H1 (cell line): ENCODE measurements at regions not wholly inside any gene's neighbourhood (a gene's known extent, or its start where the extent isn't known, plus 50 kb on each side); places are given as distances from the start of the nearest gene placed in this dataset.

Source experiments
- CTCF ChIA-PET: fragments of 300-600 bp; sonication (Branson Sonifier 250); formaldehyde crosslinking; loops from one replicate; lab custom pipeline; 2021; ENCODE audit not compliant: partially characterized antibody; lab: Charles Lee
- POLR2A ChIA-PET: fragments of 300-600 bp; sonication (Branson Sonifier 250); formaldehyde crosslinking; loops from one replicate; lab custom pipeline; 2021; ENCODE audit warnings: inconsistent platforms; ENCODE audit not compliant: partially characterized antibody; lab: Charles Lee
- DNase-seq, 2 experiments: peaks; one replicate each; pipeline versions ENCODE4 v3.0.0 to v3.0.0-alpha.2; 2010 to 2022; ENCODE audit warnings: low spot score in 2 of 2, low read depth in 1 of 2, mixed read lengths in 1 of 2
- FAIRE-seq: peaks from 2 replicates; lab custom pipeline; 2011; peaks lifted over from hg19 to GRCh38; lab: Jason Lieb, UNC
- H2AFZ ChIP-seq: 2 replicates; pipeline ENCODE4 v1.8.1; 2012; ENCODE audit warnings: low read length, inconsistent platforms
- H2AK5ac ChIP-seq: 2 replicates; pipeline ENCODE4 v1.6.1; 2013; ENCODE audit warnings: low read depth, low read length
- H2BK120ac ChIP-seq: replicated peaks from 2 replicates; pipeline ENCODE3; 2013; ENCODE audit warnings: low read depth, low read length, inconsistent platforms
- H2BK12ac ChIP-seq: 2 replicates; pipeline ENCODE4 v1.6.1; 2013; ENCODE audit warnings: low read depth, low read length
- H2BK15ac ChIP-seq: 2 replicates; pipeline ENCODE4 v1.6.1; 2013; ENCODE audit warnings: low read length
- H2BK20ac ChIP-seq: 2 replicates; pipeline ENCODE4 v1.6.1; 2013; ENCODE audit warnings: low read length
- H2BK5ac ChIP-seq: 2 replicates; pipeline ENCODE4 v1.6.1; 2013; ENCODE audit warnings: low read depth, low read length
- H3K14ac ChIP-seq: 2 replicates; pipeline ENCODE4 v1.6.1; 2013; ENCODE audit warnings: inconsistent platforms; ENCODE audit not compliant: insufficient read length
- H3K18ac ChIP-seq: 2 replicates; pipeline ENCODE4 v1.6.1; 2013; ENCODE audit warnings: low read length; ENCODE audit errors: extremely low read depth
- H3K23ac ChIP-seq: 2 replicates; pipeline ENCODE4 v1.6.1; 2013; ENCODE audit warnings: inconsistent platforms; ENCODE audit not compliant: insufficient read length
- H3K23me2 ChIP-seq: 2 replicates; pipeline ENCODE4 v1.6.1; 2013; ENCODE audit warnings: low read depth, low read length
- H3K27ac ChIP-seq: 2 replicates; pipeline ENCODE4 v1.6.1; 2011; ENCODE audit warnings: low read depth, low read length, inconsistent platforms
- H3K27me3 ChIP-seq, 4 experiments: replicated peaks in 1 of 4; 1 replicate in 1 of 4; 2 replicates in 3 of 4; pipeline versions ENCODE4 v1.6.1 to v1.8.1; 2011 to 2013; ENCODE audit warnings: low read length in 3 of 4, mild to moderate bottlenecking in 3 of 4, inconsistent platforms in 2 of 4, mixed read lengths in 2 of 4, moderate library complexity in 1 of 4; ENCODE audit not compliant: control insufficient read depth in 3 of 4, insufficient read depth in 3 of 4; ENCODE audit errors: extremely low read depth in 1 of 4
- H3K36me3 ChIP-seq, 4 experiments: 2 replicates each; pipeline versions ENCODE4 v1.6.1 to v1.8.1; 2011 to 2013; ENCODE audit warnings: mild to moderate bottlenecking in 4 of 4, low read length in 3 of 4, moderate library complexity in 2 of 4, control low read depth in 1 of 4, inconsistent platforms in 1 of 4; ENCODE audit not compliant: insufficient read depth in 4 of 4, control insufficient read depth in 2 of 4
- H3K4ac ChIP-seq: replicated peaks from 2 replicates; pipeline ENCODE3; 2013; ENCODE audit warnings: low read length, low read depth, mixed read lengths, inconsistent platforms; ENCODE audit not compliant: insufficient read length
- H3K4me1 ChIP-seq, 4 experiments: replicated peaks in 1 of 4; 1 replicate in 1 of 4; 2 replicates in 3 of 4; pipeline versions ENCODE4 v1.6.1 to v1.8.1; 2011 to 2013; ENCODE audit warnings: low read length in 3 of 4, inconsistent platforms in 2 of 4, mixed read lengths in 1 of 4; ENCODE audit not compliant: insufficient read depth in 4 of 4, control insufficient read depth in 3 of 4
- H3K4me2 ChIP-seq, 2 experiments: 2 replicates each; pipeline versions ENCODE4 v1.6.1 to v1.8.1; 2011 to 2013; ENCODE audit warnings: low read depth in 2 of 2, low read length in 2 of 2, control low read depth in 1 of 2, inconsistent platforms in 1 of 2, mild to moderate bottlenecking in 1 of 2; ENCODE audit not compliant: insufficient read depth in 1 of 2
- H3K4me3 ChIP-seq, 4 experiments: fragments of 200-600, 300-600 bp in 1 of 4; sonication (generic), shearing (Covaris generic), sonication (Bioruptor Twin) in 1 of 4; 2 replicates each; pipeline versions ENCODE4 v1.5.1 to v1.8.1; 2011 to 2016; ENCODE audit warnings: low read length in 4 of 4, low read depth in 3 of 4, control low read depth in 2 of 4, inconsistent platforms in 2 of 4, mild to moderate bottlenecking in 2 of 4, mixed read lengths in 1 of 4, moderate library complexity in 1 of 4; ENCODE audit not compliant: insufficient read depth in 2 of 4; ENCODE audit errors: extremely low read depth in 1 of 4
- H3K56ac ChIP-seq: replicated peaks from 2 replicates; pipeline ENCODE3; 2013; ENCODE audit warnings: low read depth, mild to moderate bottlenecking, mixed read lengths, low read length, inconsistent platforms; ENCODE audit not compliant: insufficient read length
- H3K79me1 ChIP-seq: 2 replicates; pipeline ENCODE4 v1.6.1; 2013; ENCODE audit warnings: low read depth, low read length, control low read depth
- H3K79me2 ChIP-seq, 2 experiments: 2 replicates each; pipeline versions ENCODE4 v1.6.1 to v1.8.1; 2012 to 2013; ENCODE audit warnings: low read length in 2 of 2, mild to moderate bottlenecking in 2 of 2, inconsistent platforms in 1 of 2; ENCODE audit not compliant: insufficient read depth in 2 of 2, control insufficient read depth in 1 of 2
- H3K9ac ChIP-seq, 4 experiments: replicated peaks in 1 of 4; 1 replicate in 1 of 4; 2 replicates in 3 of 4; pipeline versions ENCODE4 v1.6.1 to v1.8.1; 2011 to 2013; ENCODE audit warnings: low read depth in 3 of 4, low read length in 3 of 4, control low read depth in 2 of 4, mild to moderate bottlenecking in 2 of 4, moderate library complexity in 2 of 4, inconsistent platforms in 1 of 4; ENCODE audit errors: extremely low read depth in 1 of 4
- H3K9me3 ChIP-seq, 2 experiments: 2 replicates each; pipeline versions ENCODE4 v1.6.1 to v1.8.1; 2012 to 2013; ENCODE audit warnings: mild to moderate bottlenecking in 2 of 2, moderate library complexity in 2 of 2, control low read depth in 1 of 2, inconsistent platforms in 1 of 2, low read depth in 1 of 2, low read length in 1 of 2, mixed read lengths in 1 of 2; ENCODE audit not compliant: insufficient read depth in 2 of 2
- H4K20me1 ChIP-seq, 2 experiments: replicated peaks in 1 of 2; 2 replicates each; pipeline versions ENCODE3 to v1.8.1; 2011 to 2013; ENCODE audit warnings: inconsistent platforms in 2 of 2, low read length in 2 of 2, mild to moderate bottlenecking in 1 of 2; ENCODE audit not compliant: insufficient read depth in 2 of 2, control insufficient read depth in 1 of 2
- H4K5ac ChIP-seq: 2 replicates; pipeline ENCODE4 v1.6.1; 2013; ENCODE audit warnings: low read length, low read depth, mixed read lengths, inconsistent platforms; ENCODE audit not compliant: insufficient read length
- H4K8ac ChIP-seq: 2 replicates; pipeline ENCODE4 v1.8.0; 2013; ENCODE audit warnings: mild to moderate bottlenecking, moderate library complexity, low read length, inconsistent platforms; ENCODE audit not compliant: insufficient read depth; ENCODE audit errors: extremely low read depth
- H4K91ac ChIP-seq: replicated peaks from 2 replicates; pipeline ENCODE3; 2013; ENCODE audit warnings: low read length, mixed read lengths, inconsistent platforms; ENCODE audit not compliant: insufficient read length
- HDAC2 ChIP-seq, 2 experiments: fragments of 300-600 bp in 1 of 2; sonication (generic) in 1 of 2; IDR thresholded peaks; 2 replicates each; pipeline ENCODE4 v1.6.1; 2011 to 2012; ENCODE audit warnings: low read depth in 2 of 2, low read length in 2 of 2, mild to moderate bottlenecking in 2 of 2, moderate library complexity in 2 of 2, borderline replicate concordance in 1 of 2, inconsistent platforms in 1 of 2
- KDM4A ChIP-seq: IDR thresholded peaks from one replicate; pipeline ENCODE4 v1.7.1; 2012; ENCODE audit warnings: low read depth, mild to moderate bottlenecking, moderate library complexity, low read length, inconsistent platforms; ENCODE audit not compliant: severe bottlenecking
- RFX5 ChIP-seq: IDR thresholded peaks from 2 replicates; pipeline ENCODE4 v1.6.1; 2011; ENCODE audit warnings: low read depth, low read length, improper control_type of control experiment, borderline replicate concordance
- RNF2 ChIP-seq: fragments of 200-900, 300-1000 bp; sonication (generic); IDR thresholded peaks from 2 replicates; pipeline ENCODE4 v1.7.1; 2016; ENCODE audit warnings: borderline replicate concordance, low read depth, mild to moderate bottlenecking, antibody characterized with exemption, low read length; ENCODE audit not compliant: poor library complexity, severe bottlenecking; ENCODE audit errors: missing control alignments
- WGBS, 2 experiments: shearing (Covaris generic) in 1 of 2; methylation state at CpG; one replicate each; pipeline versions ENCODE4 v1.1.6 to v1.1.7; 2013 to 2015; ENCODE audit warnings: low lambda C conversion rate in 2 of 2, mixed read lengths in 2 of 2, inconsistent platforms in 1 of 2, low coverage in 1 of 2, missing lambda C conversion rate in 1 of 2; ENCODE audit not compliant: insufficient replicate concordance in 2 of 2, insufficient coverage in 1 of 2, insufficient read length in 1 of 2; ENCODE audit errors: extremely low coverage in 1 of 2, missing lambda C conversion rate in 1 of 2; 5-methylcytosine and 5-hydroxymethylcytosine counted together

DNA sequence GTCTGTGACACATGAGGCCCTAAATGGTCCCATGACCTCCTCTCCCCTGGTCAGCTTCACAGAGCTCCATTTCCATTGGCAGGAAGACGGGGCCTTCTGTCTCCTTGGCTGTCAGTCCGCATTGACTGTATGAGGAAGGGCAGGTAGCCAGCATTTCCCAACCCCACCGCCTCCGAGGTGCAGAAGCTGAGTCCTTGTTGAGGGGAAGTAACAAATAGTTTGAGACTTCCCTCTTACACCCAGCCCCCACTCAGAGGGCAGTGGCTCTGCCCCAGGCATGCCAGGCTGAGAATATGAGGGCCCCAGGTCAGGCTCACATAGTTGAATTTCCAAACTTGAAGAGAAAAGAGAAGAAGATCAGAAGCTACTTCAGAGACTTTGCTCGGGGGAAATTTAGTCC, 611.1 kb downstream of the BRD1 start:
- no peak for FAIRE-seq
- no peak overlapping the region for H2BK120ac ChIP-seq
- no peak overlapping the region for H3K27ac ChIP-seq
- H3K36me3 ChIP-seq, result no peaks in the 10 kb centered on the region
- H3K4ac ChIP-seq, result no peak overlapping the region
- no peaks in the 10 kb centered on the region for H4K20me1 ChIP-seq
- H3K23ac ChIP-seq, result no peak overlapping the region
- no peak overlapping the region for H3K56ac ChIP-seq
- H2BK5ac ChIP-seq, result no peak overlapping the region
- WGBS, 2 experiments, result 85% methylated on average over 4 of the region's 5 CpGs; no CpG with 5 or more reads in 1 of the 2 experiments
- H4K5ac ChIP-seq, result no peak overlapping the region
- H3K9me3 ChIP-seq, result peaks cover 3 to 14% of the 10 kb centered on the region in 2 experiments; a peak in 2 of 4 replicates
- no peak overlapping the region for H3K4me3 ChIP-seq
- no peak for DNase-seq
- H3K4me1 ChIP-seq, result no peaks in the 10 kb centered on the region
- H2AK5ac ChIP-seq, result no peak overlapping the region
- no peak overlapping the region for H3K14ac ChIP-seq
- H2AFZ ChIP-seq, result no peak overlapping the region
- H2BK15ac ChIP-seq, result no peak overlapping the region
- no peaks in the 10 kb centered on the region for H3K79me2 ChIP-seq
- POLR2A ChIA-PET, result no interaction called here
- H4K8ac ChIP-seq, result no peak overlapping the region
- CTCF ChIA-PET, result no interaction called here
- no peak overlapping the region for H4K91ac ChIP-seq
- H3K23me2 ChIP-seq, result no peaks in the 10 kb centered on the region
- no peak overlapping the region for H3K18ac ChIP-seq
- H2BK12ac ChIP-seq, result no peak overlapping the region
- H3K79me1 ChIP-seq, result no peaks in the 10 kb centered on the region
- H2BK20ac ChIP-seq, result no peak overlapping the region
- H3K27me3 ChIP-seq, result no peaks in the 10 kb centered on the region
- no peak overlapping the region for H3K9ac ChIP-seq
- H3K4me2 ChIP-seq, result no peak overlapping the region
- TF ChIP-seq RNF2 (no peak), KDM4A (no peak), HDAC2 (IDR thresholded peaks at IDR 0.05; ENCODE audit: borderline replicate concordance in 1 of 2, low read depth in 2 of 2, low read length in 2 of 2) (no peak), RFX5 (no peak)
